NCI-H2107 (cell line): ENCODE measurements at regions not wholly inside any gene's neighbourhood (a gene's known extent, or its start where the extent isn't known, plus 50 kb on each side); places are given as distances from the start of the nearest gene placed in this dataset.

Experiments used
- DNase-seq: peaks from one replicate; lab custom pipeline; 2025; lab: John Stamatoyannopoulos, UW

DNA sequence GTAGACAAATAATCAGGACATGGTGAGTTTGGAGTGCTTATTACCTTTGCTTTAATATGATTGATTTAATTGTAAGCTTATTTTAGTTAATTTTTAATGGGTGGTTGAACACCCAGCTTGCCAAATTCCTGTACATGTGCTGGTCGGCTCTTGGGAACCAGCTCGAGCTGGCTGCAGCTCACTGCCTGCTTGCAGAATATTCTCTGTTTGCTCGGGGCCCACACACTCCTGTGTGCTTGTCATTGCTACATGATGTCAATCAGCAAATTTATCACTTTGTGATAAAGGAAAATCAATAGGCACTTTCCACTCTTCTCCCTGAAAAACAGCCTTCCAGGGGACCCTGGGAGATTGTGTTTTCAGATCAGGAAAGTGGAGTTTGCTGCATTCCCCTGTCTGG, 141.1 kb upstream of the LHX5 start:
- DNase-seq: no peak

DNA sequence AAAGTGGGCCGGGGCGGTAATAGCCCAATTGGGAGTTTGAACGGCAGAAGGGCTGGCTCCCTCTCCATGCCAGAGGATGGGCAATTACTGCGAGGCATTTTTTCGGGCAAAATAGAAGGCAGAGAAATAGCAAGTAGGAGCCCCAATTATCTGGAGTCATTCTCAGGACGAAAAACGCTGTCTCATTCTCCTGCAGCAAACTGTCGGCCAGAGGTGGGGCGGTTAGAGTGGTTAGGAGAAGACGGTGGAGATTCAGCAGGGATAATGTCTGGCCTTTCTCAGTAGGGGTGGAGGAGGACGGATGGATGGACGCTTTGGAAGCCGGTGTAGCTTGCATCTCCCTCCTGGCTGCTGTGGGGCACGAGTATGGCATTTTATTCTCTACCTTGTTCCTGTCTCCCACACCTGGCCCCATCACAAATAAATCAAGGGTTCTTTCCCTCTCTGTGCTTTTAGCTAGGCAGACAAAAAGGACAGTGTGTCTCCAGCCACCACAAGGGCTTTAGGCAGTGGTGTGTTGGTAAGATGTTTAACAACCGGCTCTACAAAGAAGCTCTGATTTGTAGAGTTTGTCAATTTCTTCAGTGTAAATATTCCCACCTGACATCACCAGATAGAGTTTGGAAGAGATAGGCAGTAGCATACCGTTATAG, 140.5 kb upstream of the LHX5 start:
- no peak for DNase-seq

DNA sequence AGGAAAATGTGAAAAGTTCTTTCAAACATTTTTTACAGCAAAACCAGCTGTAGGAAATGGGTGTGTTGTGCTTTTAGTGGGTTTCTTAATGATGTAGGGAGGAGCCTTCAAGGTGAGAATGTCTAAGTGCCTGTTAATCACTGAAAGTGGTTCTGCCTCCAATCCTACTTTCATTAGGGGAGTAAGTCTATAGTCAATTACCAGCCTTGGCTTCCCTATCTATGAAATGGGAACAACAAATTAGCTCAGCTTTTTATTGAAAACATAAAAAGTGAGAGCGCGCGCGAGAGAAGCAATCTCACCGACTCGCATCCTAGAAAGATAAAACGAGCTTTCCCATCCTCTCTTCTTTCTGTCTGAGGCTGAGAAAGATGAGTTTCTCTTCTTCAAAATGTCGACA, 140.0 kb upstream of the LHX5 start:
- DNase-seq: no peak

DNA sequence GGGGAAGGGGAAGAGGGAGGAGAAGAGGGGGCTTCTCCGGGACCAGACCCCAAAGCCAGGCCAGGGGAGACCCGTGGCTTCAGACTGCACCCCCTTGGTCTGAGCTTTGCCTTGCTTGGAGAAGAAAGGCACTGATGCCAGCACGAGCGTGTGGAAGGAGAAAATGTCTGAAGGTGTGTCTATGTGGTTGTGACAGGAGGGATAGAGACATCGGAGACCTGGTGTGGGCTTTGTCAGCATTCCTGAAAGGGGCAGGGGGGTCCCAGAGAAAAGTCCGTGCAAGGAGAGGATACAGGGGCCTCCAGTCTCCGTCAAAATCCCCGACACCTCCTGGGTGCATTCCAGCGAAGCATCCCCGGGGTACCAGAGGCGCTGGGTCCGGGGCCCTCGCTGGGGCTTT, 139.0 kb upstream of the LHX5 start:
- DNase-seq: no peak

DNA sequence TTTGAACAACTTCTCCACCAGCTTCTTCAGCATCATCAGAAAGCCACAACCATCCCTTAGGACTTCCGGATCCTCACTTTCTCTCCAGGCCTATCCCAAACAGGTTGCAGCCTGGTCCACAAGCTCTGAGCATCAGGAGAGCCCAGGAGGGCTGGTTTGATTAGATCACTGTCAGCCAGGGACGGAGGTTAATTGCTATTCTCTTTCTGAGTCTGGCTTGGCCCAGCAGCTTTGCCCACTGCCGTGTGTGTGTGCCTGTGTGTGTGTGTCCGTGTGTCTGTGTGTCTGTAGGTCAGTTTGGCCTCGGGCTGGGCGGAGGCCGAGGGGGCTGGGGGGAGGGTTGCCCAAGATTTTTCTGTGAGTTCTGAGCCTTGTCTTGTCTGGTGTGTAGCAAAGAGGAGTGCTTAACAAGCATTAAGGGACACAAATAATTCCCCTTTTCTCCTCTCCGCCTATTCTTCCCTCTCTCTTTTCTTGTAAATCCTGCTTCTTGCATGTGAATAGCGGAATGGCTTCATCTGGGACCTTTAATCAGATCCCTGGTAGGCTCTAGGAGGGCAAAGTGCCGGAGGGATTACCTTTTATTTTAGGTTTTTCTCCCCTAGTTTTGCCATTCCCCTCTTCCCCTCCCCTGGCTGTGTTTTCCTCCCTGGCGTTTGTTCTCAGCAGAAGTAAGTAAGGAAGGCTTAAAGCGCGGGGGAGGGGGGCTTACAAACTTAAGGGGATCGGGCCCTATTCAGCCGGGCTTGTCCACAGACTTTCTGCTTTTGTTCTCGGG, 138.2 kb upstream of the LHX5 start:
- no peak for DNase-seq

DNA sequence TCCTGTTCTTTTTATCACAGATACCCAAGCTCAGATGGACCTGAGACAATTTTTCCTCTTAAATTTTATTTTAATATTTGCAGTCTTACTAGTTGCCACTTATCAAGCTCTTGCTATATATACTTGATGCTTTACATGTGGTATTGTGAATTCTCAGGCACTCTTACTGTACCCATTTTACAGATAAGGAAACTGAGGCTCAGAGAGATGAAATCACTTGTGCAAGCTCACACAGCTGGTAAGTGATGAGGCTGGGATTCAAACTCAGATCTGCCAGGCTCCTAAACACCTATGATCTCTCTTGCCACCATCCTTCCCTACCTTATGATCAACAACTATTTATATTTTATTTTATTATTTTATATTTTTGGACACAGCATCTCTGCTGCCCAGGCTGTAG, 133.0 kb upstream of the LHX5 start:
- DNase-seq: no peak

DNA sequence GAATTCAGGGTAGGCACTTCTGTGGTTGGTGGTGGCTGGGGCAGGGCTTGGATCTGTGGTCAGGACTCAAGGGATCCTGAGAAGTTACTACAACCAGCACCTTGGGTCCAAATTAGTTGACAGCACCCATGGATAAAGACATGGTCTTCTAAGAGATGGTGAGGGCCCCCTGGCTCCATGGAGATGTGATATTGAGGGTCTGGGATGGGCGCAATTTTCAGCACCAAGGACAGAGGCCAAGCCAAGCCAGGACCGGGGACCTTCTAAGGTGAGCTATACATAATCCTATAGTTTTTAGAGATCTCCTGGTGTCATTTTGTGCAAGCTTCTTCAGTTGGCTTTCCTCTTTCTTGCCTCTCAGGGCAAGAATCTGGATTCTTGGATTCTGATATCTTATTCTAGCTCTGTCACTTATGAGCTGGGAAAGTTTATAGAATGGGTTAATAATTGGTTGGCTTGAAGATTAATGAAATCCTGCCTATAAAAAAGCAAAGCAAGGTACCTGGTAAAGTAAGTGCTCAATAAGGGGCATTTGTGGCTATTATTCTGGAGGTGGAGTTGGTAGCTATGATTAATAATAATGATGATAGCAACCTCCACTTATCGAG, 130.1 kb upstream of the LHX5 start:
- DNase-seq: no peak

DNA sequence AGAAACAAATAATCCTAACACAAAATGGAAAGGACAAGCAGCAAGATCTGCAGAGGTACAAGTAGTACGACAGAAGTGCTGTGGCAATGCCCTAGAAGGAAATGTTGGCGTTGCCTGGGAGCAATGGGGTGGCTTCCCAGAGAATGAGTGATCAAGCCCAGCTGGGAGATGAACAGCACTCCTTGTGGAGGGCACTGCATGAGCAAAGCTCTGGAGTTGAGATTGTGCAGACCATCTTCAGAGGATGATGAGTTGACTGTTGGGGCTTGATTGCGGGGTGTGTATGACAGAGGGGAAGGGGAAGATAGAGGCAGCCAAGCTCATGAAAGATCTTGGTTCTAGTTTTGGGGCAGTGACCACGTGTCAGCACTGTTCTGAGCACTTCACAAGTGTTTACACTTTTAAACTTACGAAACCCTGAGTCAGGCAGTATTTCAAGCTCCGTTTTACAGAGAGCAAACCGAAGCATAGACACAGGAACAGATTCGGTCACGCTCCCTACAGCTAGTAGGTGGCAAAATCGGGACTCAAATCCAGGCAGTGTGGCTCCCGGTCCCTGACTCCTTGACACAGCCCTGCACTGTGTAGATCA, 127.2 kb upstream of the LHX5 start:
- DNase-seq: no peak

DNA sequence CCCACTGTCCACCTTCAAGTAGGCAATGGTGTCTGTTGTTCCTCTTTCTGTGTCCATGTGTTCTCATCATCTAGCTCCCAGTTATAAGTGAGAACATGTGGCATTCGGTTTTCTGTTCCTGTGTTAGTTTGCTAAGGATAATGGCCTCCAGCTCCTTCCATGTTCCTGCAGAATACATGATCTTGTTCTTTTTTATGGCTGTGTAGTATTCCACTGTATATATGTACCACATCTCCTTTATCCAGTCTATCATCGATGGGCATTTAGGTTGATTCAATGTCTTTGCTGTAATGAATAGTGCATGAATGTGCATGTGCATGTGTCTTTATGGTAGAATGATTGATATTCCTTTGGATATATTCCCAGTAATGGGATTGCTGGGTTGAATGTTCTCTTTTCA, 123.3 kb upstream of the LHX5 start:
- DNase-seq: no peak

DNA sequence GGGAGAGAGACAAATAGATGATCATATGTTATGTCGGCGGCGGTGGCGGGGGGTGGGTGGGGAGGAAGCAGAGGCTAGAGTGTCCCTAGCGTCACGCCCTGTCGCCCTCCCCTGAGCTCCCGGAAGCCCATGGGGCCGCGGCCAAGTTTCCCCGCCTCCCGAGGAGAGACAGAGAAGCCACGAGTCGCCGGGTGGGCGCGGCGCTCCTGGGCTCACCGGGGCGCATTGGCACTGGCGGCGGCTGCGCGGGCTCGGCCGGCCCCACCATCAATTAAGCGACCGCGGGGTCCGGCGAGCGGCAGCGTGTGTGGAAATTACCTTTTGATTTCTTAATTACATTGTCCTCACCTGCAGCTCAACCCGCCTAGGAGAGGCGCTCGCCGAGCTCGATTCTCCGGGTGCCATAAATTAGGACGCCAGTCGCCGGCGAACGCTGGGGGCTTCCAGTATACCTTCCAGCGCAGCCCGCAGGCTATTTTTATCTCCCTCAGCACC, 119.9 kb upstream of the LHX5 start:
- DNase-seq: no peak

DNA sequence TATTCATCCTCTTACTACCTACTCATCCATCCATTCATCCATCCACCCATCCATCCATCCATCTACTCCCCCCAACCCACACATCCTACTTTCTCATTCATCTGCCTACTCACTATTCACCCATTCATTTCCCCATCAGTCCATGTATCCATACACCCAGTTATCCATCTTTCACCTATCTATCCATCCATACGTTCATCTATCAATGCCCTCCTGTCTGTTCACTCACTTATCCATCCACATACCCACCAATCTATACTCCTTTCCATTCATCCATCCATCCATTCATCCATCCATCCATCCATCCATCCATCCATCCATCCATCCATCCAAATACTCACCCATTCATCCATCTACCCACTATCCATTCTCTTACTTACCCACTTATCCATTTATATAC, 117.8 kb upstream of the LHX5 start:
- no peak for DNase-seq

DNA sequence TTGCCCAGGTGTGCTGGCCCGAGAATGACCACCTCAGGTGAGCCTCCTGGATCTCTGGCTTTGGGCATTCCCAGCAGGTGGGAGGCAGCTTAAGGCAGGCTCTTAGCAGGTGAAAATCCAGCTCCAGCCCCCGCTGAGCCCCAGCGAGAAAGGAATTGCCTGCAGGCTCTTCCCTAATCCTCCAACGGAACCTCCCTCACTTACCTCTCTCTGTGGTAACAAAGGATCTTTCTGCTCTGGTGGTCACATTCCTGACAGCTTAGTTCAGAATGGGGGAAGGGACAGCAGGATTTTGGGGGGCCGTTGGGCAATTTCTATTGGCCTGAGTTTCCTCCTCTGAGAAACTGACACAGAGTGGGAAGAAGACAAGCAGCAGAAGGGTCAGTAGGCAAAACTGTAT, 116.0 kb upstream of the LHX5 start:
- DNase-seq: no peak

DNA sequence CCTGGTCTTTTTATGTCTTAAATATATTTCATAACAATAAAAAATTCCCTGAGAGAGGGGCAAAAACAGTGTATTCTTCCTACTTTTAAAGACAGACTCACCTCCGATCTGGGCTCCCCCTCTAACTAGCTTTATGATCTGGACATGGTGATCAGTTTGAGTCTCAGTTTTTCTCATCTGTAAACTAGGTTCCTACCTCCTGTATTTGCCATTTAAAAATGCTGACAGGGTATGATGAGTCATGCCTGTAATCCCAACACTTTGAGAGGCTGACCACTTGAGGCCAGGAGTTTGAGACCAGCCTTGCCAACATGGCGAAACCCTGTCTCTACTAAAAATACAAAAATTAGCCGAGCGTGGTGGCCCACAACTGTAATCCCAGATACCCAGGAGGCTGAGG, 114.8 kb upstream of the LHX5 start:
- DNase-seq: no peak

DNA sequence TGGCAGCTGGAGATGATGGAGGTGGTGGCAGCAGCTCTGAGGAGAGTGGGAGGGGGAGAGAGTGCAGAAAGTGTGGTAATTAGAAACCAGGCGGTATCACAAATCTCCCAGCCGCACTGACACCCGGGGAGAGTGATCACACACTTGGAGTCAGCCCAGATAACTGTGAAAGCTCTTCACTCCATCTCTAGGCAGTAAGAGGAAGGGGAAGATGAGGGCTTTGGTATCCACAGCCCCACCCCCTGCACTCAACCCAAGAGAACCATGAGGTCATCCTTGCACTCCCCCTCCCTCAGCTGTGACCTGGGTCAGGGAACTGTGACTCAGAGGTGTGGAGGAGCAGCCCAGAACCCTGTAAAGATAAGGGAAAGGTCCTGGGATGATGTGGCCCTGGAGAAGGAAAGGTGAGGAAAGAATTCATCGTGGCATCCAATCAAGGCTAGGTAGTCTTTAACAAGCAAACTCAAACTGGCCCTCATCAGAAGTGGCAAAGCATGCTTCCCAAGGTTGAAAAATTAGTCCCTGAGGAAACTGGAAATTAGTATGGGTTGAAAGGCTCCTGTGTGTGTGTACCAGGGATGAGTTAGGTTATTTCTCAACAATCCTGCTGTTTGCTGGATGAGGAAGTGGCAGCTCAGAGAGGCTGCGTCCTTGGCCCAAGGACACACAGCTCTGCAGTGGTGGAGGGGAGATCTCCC, 111.0 kb upstream of the LHX5 start:
- no peak for DNase-seq

DNA sequence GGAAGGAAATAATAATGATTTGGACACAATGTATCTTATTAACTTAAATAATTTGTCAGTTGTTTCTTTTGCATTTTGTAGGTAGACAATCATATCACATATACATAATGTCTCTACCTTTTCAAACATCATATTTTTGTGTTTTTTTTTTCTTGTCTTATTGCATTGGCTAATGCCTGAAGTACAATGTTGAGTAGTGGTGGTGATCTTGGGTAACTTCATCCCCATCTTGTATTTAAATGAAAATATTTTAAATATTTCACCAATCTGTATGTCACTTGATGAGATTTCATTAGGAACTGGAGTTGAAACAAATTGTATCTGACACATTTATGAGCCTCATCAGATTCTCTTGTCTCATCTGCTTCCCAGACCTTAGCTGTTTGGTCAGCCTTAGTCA, 109.7 kb upstream of the LHX5 start:
- no peak for DNase-seq

DNA sequence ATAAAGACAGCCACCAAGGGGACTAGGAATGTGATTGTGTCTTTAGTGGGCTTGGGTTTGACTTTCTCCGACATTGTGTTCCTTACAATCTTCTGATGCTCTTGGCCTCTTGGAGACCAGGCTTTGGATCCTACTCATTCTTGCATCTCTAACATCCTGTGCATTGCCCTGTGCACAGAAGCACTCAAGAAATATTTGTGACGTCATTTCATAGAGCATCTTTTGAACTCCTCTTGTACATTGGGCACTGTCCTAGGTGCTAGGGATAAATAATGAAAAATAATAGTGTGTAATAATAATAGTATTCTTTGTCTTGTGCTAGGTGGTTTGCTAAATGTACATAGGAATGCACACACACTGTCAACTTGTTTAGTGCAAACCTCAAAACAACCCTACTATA, 108.8 kb upstream of the LHX5 start:
- no peak for DNase-seq

DNA sequence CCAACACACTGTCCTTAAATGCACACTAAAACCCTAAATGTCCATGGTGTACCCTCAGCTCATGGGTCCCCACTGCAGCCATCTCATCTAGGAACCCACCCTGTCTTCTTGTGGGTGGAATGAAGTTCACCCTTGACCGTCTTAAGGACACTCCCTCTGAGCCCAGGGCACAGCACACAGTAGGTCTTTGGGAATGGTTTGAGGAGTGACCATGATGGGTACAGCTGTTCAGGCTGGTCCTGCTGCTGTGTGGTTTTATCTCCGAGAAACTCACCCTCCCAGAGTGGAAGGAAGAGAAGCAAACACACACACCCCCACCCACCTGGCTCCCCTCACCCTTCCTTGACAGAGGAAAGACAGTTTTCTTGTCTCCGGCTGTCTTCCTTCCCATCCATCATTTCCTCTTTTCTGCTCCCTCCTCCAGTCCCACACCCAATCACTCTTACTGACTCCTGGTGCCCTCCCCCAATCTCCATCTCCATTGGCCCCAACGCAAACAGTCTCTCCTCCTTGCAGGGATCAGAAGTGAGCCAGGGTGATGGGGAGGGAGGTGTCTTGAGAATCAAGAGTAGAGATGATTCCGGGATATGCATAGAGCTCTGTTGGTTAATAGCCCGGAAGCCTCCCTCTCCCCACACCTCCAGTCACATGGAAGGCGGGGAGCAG, 105.9 kb upstream of the LHX5 start:
- no peak for DNase-seq

DNA sequence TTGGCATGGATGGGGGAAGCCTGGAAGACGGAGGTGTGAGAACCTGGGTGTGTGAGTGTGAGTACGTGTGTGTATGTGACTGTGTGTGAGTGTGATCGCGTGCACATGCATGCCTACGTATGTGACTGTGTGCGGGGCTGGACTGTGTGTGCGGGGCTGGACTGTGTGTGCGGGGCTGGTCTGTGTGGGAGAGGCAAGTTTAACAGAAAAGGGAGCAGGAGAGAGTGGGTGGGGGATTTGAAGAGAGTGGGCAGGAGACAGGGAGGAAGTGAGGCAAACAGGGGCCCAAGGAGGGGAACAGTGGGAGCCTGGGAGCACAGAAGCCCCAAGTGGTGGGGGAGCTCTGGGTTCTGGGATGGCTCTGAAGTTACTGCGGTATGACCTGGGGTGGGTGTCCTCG, 103.7 kb upstream of the LHX5 start:
- DNase-seq: no peak

DNA sequence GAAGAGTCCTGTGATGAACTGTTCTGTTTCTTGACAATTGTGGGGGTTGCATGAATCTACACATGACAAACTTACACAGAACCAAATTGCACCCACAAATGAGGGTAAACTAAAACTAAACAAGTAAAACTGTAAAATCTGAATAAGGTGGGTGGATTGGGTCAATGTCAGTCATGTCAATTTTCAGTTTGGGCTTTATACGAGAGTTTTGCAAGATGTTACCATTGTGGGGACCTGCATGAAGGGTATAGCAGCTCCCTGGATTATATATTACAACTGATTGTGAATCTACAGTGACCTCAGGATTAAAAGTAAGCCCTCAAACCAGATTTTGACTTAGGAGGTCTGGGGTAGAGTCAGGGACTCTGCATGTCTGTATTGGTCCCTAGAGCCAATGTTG, 101.5 kb upstream of the LHX5 start:
- DNase-seq: no peak

DNA sequence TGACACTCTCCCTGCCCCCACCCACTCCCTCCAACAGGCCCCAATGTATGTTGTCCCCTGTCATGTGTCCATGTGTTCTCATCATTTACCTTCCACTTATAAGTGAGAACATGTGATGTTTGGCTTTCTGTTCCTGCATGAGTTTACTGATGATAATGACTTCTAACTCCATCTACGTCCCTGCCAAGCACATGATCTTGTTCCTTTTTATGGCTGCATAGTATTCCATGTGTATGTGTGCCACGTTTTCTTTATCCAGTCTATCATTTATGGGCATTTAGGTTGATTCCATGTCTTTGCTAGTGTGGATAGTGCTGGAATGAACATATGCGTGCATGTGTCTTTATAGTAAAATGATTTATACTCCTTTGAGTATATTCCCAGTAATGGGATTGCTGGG, 100.0 kb upstream of the LHX5 start:
- no peak for DNase-seq

DNA sequence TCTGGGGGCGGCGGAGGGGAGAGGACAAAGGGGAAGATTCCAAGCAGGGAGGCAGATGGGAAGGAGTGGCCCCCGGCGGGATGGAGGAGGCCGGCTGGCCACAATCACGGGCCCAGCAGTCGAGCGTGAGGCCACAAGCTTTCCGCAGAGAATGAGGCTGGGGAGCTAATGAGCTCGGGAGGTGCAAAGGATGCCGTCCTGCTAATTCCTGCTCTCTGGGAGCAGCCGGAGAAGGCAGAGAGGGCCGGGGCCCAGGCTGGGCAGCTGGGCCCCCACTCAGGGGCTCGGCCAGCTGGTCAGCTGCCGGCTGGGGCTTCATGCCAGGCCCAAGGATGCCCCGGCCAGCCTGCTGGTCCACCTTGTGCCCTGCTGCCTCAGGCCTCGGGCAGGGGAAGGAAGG, 98.1 kb upstream of the LHX5 start:
- no peak for DNase-seq

DNA sequence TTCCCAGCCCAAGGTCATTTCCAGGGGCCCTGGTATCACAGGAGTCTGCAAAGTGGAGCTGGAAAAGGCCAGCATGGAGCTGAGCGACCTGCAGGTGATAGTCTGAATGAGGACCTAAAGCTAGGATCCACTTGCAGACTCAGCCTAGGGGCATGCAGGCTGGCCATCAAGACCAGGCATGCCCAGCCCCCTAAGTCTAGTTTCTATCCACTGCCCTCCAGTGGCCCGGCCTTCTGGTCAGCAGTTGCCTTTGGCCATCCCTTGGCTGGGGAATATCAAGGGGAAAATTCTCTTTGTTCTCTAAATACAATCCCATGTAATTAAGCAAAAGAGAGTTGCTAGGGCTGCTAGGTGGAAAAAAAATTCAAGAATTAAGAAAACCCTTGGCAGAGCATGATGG, 96.3 kb upstream of the LHX5 start:
- DNase-seq: no peak
